ENCODE measurements at regions not wholly inside any gene's neighbourhood (a gene's known extent, or its start where the extent isn't known, plus 50 kb on each side); places are given as distances from the start of the nearest gene placed in this dataset.

DNA sequence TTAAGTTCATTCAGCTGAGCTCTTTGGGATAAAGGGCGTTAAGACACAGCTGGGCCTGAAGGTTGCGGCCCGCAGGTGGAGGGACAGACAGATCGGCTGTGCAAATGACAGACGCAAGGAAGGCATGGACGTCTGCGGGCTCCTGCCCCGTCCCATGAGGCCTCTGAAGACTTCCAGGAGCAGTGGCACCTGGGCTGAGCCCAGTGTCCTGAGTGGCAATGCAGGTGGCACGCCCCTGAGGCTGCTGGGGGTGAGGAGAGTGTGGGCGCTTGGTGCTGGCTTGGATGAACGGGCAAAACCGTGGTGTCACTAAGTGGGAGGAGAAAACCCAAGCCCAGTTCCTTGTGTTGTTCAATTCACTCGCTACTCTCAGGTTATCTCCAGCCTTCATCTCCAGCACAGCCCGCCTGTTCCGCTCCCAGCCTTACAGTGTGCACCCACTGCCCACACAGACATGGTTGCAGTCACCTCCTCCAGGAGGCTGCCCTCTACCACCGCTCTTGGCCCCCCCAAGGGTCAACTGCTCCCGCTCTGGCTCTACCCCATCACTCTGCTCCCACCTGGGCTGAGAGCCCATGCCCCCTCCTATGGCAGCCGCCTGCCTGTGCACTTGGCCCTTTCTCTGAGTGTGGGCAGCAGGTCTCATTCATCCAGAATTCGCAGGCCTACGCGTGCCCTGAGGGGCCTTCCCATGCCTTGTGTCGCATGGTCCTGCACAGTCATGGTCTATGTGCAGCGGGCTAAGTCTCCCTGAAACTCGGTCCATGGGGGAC is 50.3 kb downstream of the PTGR3 start:
- no peak for DNase-seq (ENCODE audit: low read depth, low spot score)
- in situ Hi-C loops (cut with HindIII; ENCODE audit: low sequenced_read_pairs): no loop called here
- H3K4me3 ChIP-seq (ENCODE audit: low read depth, low read length): no peak overlapping the region
- TF ChIP-seq CTCF (IDR thresholded peaks at IDR 0.05; ENCODE audit: low read depth, low read length): no peak

DNA sequence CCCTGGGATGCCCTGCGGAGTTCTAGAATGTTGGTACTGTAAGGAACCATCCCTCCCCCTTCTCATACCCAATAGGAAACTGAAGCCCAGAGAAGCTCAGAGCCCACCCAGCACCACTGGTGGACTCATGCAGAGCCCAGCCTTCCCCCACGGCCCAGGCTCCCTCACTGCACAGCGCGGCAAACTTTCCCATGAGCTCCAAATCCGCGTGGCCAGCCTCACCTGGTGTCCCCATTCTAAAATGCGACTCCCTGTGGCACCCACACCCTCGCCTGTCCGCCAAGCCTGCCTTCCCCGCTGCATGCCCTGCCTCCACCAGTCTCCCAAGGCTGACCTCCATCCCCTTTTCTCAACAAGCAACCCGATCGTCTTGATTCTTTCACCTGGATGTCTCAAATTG is 51.1 kb downstream of the PTGR3 start:
- no peak overlapping the region for H3K4me3 ChIP-seq (ENCODE audit: low read depth, low read length)
- TF ChIP-seq CTCF (IDR thresholded peaks at IDR 0.05; ENCODE audit: low read depth, low read length): no peak
- in situ Hi-C loops (cut with HindIII; ENCODE audit: low sequenced_read_pairs): no loop called here
- no peak for DNase-seq (ENCODE audit: low read depth, low spot score)

DNA sequence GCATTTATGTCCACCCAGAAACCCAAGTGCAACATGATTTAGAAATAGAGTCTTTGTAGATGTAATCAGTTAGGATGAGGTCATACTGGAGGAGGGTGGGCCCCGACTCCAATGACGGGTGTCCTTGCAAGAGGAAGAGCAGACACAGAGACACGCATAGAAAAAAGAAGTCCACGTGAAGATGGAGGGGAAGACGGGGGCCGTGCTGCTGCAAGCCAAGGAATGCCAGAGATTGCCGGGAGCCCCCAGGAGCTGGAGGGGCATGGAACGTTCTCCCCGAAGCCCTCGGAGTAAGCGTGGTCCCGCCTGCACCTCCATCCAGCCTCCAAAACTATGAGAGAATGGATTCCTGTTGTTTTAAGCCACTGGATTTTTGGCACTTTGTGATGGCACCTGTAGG is 51.6 kb downstream of the PTGR3 start:
- no peak for TF ChIP-seq CTCF (IDR thresholded peaks at IDR 0.05; ENCODE audit: low read depth, low read length)
- in situ Hi-C loops (cut with HindIII; ENCODE audit: low sequenced_read_pairs): no loop called here
- H3K4me3 ChIP-seq (ENCODE audit: low read depth, low read length): no peak overlapping the region
- no peak for DNase-seq (ENCODE audit: low read depth, low spot score)

- no peak overlapping the region for H3K4me3 ChIP-seq (ENCODE audit: low read depth, low read length)
- no peak for TF ChIP-seq CTCF (IDR thresholded peaks at IDR 0.05; ENCODE audit: low read depth, low read length)
- no peak for DNase-seq (ENCODE audit: low read depth, low spot score)
- in situ Hi-C loops (cut with HindIII; ENCODE audit: low sequenced_read_pairs): no loop called here
Observed at GRCh38 chr18:75156831-75157230, 52.1 kb downstream of the PTGR3 start.

GRCh38 chr18:75156139-75156750 is 52.7 kb downstream of the PTGR3 start:
- TF ChIP-seq CTCF (IDR thresholded peaks at IDR 0.05; ENCODE audit: low read depth, low read length): no peak
- DNase-seq (ENCODE audit: low read depth, low spot score): no peak
- in situ Hi-C loops (cut with HindIII; ENCODE audit: low sequenced_read_pairs): no loop called here
- H3K4me3 ChIP-seq (ENCODE audit: low read depth, low read length): no peak overlapping the region

DNA sequence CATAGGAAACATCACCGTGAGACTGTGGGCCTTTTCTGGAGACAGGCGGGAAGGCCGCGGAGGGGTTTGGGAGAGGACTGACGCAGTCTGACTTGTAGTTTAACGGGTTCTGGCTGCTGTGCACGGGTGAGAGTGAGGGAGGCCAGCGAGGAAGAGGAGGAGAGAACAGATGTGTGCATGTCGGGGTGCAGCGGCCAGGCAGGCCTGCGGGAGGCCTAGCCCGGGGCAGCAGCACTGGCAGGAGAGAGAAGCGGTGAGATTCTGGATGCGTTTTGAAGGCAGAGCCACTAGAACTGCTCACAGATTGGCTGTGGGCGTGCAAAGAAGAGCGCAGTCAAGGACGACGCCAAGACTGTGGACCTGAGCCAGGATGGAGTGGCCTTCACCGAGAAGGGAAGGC is 53.9 kb downstream of the PTGR3 start:
- H3K4me3 ChIP-seq (ENCODE audit: low read depth, low read length): no peak overlapping the region
- no peak for TF ChIP-seq CTCF (IDR thresholded peaks at IDR 0.05; ENCODE audit: low read depth, low read length)
- in situ Hi-C loops (cut with HindIII; ENCODE audit: low sequenced_read_pairs): no loop called here
- DNase-seq (ENCODE audit: low read depth, low spot score): no peak
